GM12872 (cell line): ENCODE measurements at regions not wholly inside any gene's neighbourhood (a gene's known extent, or its start where the extent isn't known, plus 50 kb on each side); places are given as distances from the start of the nearest gene placed in this dataset.

ENCODE experiments used
- CTCF ChIP-seq: IDR thresholded peaks from 3 replicates; pipeline ENCODE4 v1.5.1; 2011; ENCODE audit warnings: low read depth, mild to moderate bottlenecking, low read length, moderate library complexity; ENCODE audit not compliant: insufficient read depth

- no peak for TF ChIP-seq CTCF
These were observed 193.5 kb upstream of the CCDC150 start for GRCh38 chr2:196445991-196446390.

GRCh38 chr2:196448407-196449079 lies 191.0 kb upstream of the CCDC150 start:
- no peak for TF ChIP-seq CTCF

- no peak for TF ChIP-seq CTCF
These were observed 190.4 kb upstream of the CCDC150 start for GRCh38 chr2:196449083-196449482.

GRCh38 chr2:196452758-196453157 lies 186.8 kb upstream of the CCDC150 start:
- TF ChIP-seq CTCF = no peak

GRCh38 chr2:196453613-196454047 lies 185.9 kb upstream of the CCDC150 start:
- TF ChIP-seq CTCF = peak; percentile 61

- no peak for TF ChIP-seq CTCF
These were observed 185.0 kb upstream of the CCDC150 start for GRCh38 chr2:196454492-196454891.

GRCh38 chr2:196459539-196459938 lies 180.0 kb upstream of the CCDC150 start:
- no peak for TF ChIP-seq CTCF
